IMR-90 (cell line): ENCODE measurements at regions not wholly inside any gene's neighbourhood (a gene's known extent, or its start where the extent isn't known, plus 50 kb on each side); places are given as distances from the start of the nearest gene placed in this dataset.
"Not testable (repeated sequence)": the region's sequence is repeated elsewhere in the genome, so short reads cannot be mapped to it uniquely, and the experiment has no call there.

Experiments used
- ATAC-seq: fragments of 200-7000 bp; cut with Tn5 transposase; 2 replicates; pipeline ENCODE4 v1.9.1; 2020; ENCODE audit warnings: low read depth, mild to moderate bottlenecking, moderate library complexity
- BruUV-seq: library from RNA; stranded (reverse); fragments of 400-500 nt; replicated peaks from 2 replicates; lab custom pipeline; 2021; lab: Mats Ljungman, UMichigan
- CTCF ChIA-PET: fragments of 300-600 bp; formaldehyde crosslinking; extraction: SDS; loops from one replicate; lab custom pipeline; 2021; ENCODE audit warnings: antibody characterized with exemption; lab: Yijun Ruan, JAX
- POLR2A ChIA-PET: fragments of 300-600 bp; sonication (Branson Sonifier 250); formaldehyde crosslinking; loops from one replicate; lab custom pipeline; 2022; ENCODE audit warnings: antibody characterized with exemption; ENCODE audit not compliant: unreplicated experiment; lab: Charles Lee
- DNase-seq: peaks from one replicate; pipeline ENCODE4 v3.0.0; 2013
- H2AFZ ChIP-seq: replicated peaks from 2 replicates; pipeline ENCODE3; 2013; ENCODE audit warnings: low read length, mild to moderate bottlenecking; ENCODE audit not compliant: poor library complexity
- H2AK5ac ChIP-seq: 2 replicates; pipeline ENCODE4 v1.6.1; 2013; ENCODE audit warnings: low read depth, low read length, inconsistent platforms
- H2AK9ac ChIP-seq: replicated peaks from 2 replicates; pipeline ENCODE3; 2013; ENCODE audit warnings: mild to moderate bottlenecking, low read depth, low read length, moderate library complexity; ENCODE audit not compliant: poor library complexity
- H2BK120ac ChIP-seq: 2 replicates; pipeline ENCODE4 v1.6.1; 2013; ENCODE audit warnings: low read depth, low read length, inconsistent platforms
- H2BK15ac ChIP-seq: 3 replicates; pipeline ENCODE4 v1.6.1; 2013; ENCODE audit warnings: low read depth, low read length, inconsistent platforms
- H2BK20ac ChIP-seq: 2 replicates; pipeline ENCODE4 v1.6.1; 2013; ENCODE audit warnings: low read depth, mild to moderate bottlenecking, inconsistent platforms, low read length, moderate library complexity
- H2BK5ac ChIP-seq: 2 replicates; pipeline ENCODE4 v1.6.1; 2013; ENCODE audit warnings: mild to moderate bottlenecking, low read depth, low read length, inconsistent platforms; ENCODE audit not compliant: poor library complexity, severe bottlenecking
- H3K14ac ChIP-seq: replicated peaks from 2 replicates; pipeline ENCODE4 v1.6.1; 2013; ENCODE audit warnings: low read depth, low read length, inconsistent platforms
- H3K18ac ChIP-seq: 2 replicates; pipeline ENCODE4 v1.6.1; 2013; ENCODE audit warnings: low read depth, low read length, control low read depth
- H3K23ac ChIP-seq: 2 replicates; pipeline ENCODE4 v1.6.1; 2013; ENCODE audit warnings: low read depth, low read length, inconsistent platforms
- H3K27ac ChIP-seq: 2 replicates; pipeline ENCODE4 v1.5.1; 2013; ENCODE audit warnings: mild to moderate bottlenecking, control low read depth, low read length; ENCODE audit not compliant: insufficient read depth
- H3K27me3 ChIP-seq: 2 replicates; pipeline ENCODE4 v1.6.1; 2013; ENCODE audit warnings: low read length; ENCODE audit not compliant: control insufficient read depth, insufficient read depth
- H3K36me3 ChIP-seq: 2 replicates; pipeline ENCODE4 v1.6.1; 2013; ENCODE audit warnings: low read length, mixed read lengths; ENCODE audit not compliant: control insufficient read depth, insufficient read depth
- H3K4ac ChIP-seq: 2 replicates; pipeline ENCODE4 v1.6.1; 2013; ENCODE audit warnings: low read depth, low read length, inconsistent platforms
- H3K4me1 ChIP-seq: 2 replicates; pipeline ENCODE4 v1.6.1; 2013; ENCODE audit warnings: low read length, mixed read lengths; ENCODE audit not compliant: control insufficient read depth, insufficient read depth
- H3K4me2 ChIP-seq: 2 replicates; pipeline ENCODE4 v1.6.1; 2013; ENCODE audit warnings: low read depth, mild to moderate bottlenecking, control low read depth, low read length, moderate library complexity
- H3K4me3 ChIP-seq: 2 replicates; pipeline ENCODE4 v1.5.1; 2013; ENCODE audit warnings: low read depth, mild to moderate bottlenecking, control low read depth, low read length, moderate library complexity; ENCODE audit not compliant: insufficient read depth
- H3K56ac ChIP-seq: 2 replicates; pipeline ENCODE4 v1.6.1; 2013; ENCODE audit warnings: low read length, inconsistent platforms; ENCODE audit not compliant: insufficient read depth; ENCODE audit errors: extremely low read depth
- H3K79me1 ChIP-seq, 2 experiments: 2 replicates each; pipeline ENCODE4 v1.6.1; 2013; ENCODE audit warnings: low read length in 2 of 2, inconsistent platforms in 1 of 2, low read depth in 1 of 2
- H3K9ac ChIP-seq: 2 replicates; pipeline ENCODE4 v1.6.1; 2013; ENCODE audit warnings: low read depth, low read length, control low read depth
- H3K9me1 ChIP-seq: 2 replicates; pipeline ENCODE4 v1.6.1; 2013; ENCODE audit warnings: low read length, inconsistent platforms; ENCODE audit not compliant: insufficient read depth
- H3K9me3 ChIP-seq: 2 replicates; pipeline ENCODE4 v1.6.1; 2013; ENCODE audit warnings: low read length; ENCODE audit not compliant: control insufficient read depth, insufficient read depth
- H4K20me1 ChIP-seq: 2 replicates; pipeline ENCODE4 v1.6.1; 2013; ENCODE audit warnings: low read length, inconsistent platforms; ENCODE audit not compliant: insufficient read depth
- H4K5ac ChIP-seq: 2 replicates; pipeline ENCODE4 v1.6.1; 2013; ENCODE audit warnings: mild to moderate bottlenecking, low read depth, low read length, control low read depth
- H4K8ac ChIP-seq, 2 experiments: 2 replicates each; pipeline ENCODE4 v1.6.1; 2013; ENCODE audit warnings: low read depth in 2 of 2, low read length in 2 of 2, control low read depth in 1 of 2, inconsistent platforms in 1 of 2
- H4K91ac ChIP-seq: 2 replicates; pipeline ENCODE4 v1.6.1; 2013; ENCODE audit warnings: low read depth, low read length, inconsistent platforms; ENCODE audit not compliant: insufficient read depth
- dilution Hi-C: fragments of 300-500 bp; cut with HindIII; formaldehyde crosslinking; loops from one replicate; pipeline ENCODE4 v1.14.3; 2018; ENCODE audit warnings: low sequenced_read_pairs; ENCODE audit not compliant: unreplicated experiment
- in situ Hi-C: fragments of 300-500 bp; cut with MboI; formaldehyde crosslinking; loops from 3 replicates; pipeline ENCODE4 v1.14.3; 2019; ENCODE audit warnings: low sequenced_read_pairs, inconsistent platforms, mixed read lengths
- intact Hi-C: fragments of 100-400 bp; cut with micrococcal nuclease; formaldehyde crosslinking; loops from 2 replicates; pipeline ENCODE4 v1.10.0; 2022

GRCh38 chr1:214095896-214096295, 108.1 kb downstream of the PROX1 start:
- H3K79me1 ChIP-seq, H4K91ac ChIP-seq, H3K4me1 ChIP-seq, H3K4me2 ChIP-seq, H3K9ac ChIP-seq, DNase-seq, H2AK5ac ChIP-seq, BruUV-seq, H2BK120ac ChIP-seq, H2BK20ac ChIP-seq, CTCF ChIA-PET, H3K36me3 ChIP-seq, H3K4me3 ChIP-seq, in situ Hi-C loops, H3K14ac ChIP-seq, H2AK9ac ChIP-seq, H3K18ac ChIP-seq, H3K27me3 ChIP-seq, H3K9me3 ChIP-seq, intact Hi-C loops, H4K8ac ChIP-seq, H2AFZ ChIP-seq, ATAC-seq, H3K9me1 ChIP-seq, dilution Hi-C loops, POLR2A ChIA-PET, H3K23ac ChIP-seq, H4K20me1 ChIP-seq, H2BK15ac ChIP-seq, H2BK5ac ChIP-seq, H3K4ac ChIP-seq, H3K56ac ChIP-seq, H4K5ac ChIP-seq, H3K27ac ChIP-seq: not testable (repeated sequence)
